GM06990 (cell line): ENCODE measurements at regions not wholly inside any gene's neighbourhood (a gene's known extent, or its start where the extent isn't known, plus 50 kb on each side); places are given as distances from the start of the nearest gene placed in this dataset.

Experiments used
- DNase-seq: peaks from one replicate; pipeline ENCODE4 v3.0.0-alpha.2; 2011; ENCODE audit not compliant: insufficient read length; ENCODE audit errors: extremely low read depth
- H3K27me3 ChIP-seq: replicated peaks from 2 replicates; pipeline ENCODE4 v1.6.0; 2011; ENCODE audit warnings: low read length; ENCODE audit not compliant: control insufficient read depth, insufficient read depth
- H3K36me3 ChIP-seq: 2 replicates; pipeline ENCODE4 v1.5.1; 2011; ENCODE audit warnings: low read length; ENCODE audit not compliant: control insufficient read depth, insufficient read depth
- H3K4me3 ChIP-seq: replicated peaks from 2 replicates; pipeline ENCODE4 v1.5.1; 2011; ENCODE audit warnings: low read depth, mild to moderate bottlenecking, control low read depth, low read length
- TF ChIP-seq, protein P1 (sequence below): IDR thresholded peaks from 2 replicates; pipeline ENCODE4 v1.5.1; 2011; ENCODE audit warnings: low read length, control low read depth, mild to moderate bottlenecking, inconsistent platforms; ENCODE audit not compliant: insufficient read depth, poor library complexity, severe bottlenecking

- H3K36me3 ChIP-seq, result no peaks in the 10 kb centered on the region
- TF ChIP-seq, protein P1, sequence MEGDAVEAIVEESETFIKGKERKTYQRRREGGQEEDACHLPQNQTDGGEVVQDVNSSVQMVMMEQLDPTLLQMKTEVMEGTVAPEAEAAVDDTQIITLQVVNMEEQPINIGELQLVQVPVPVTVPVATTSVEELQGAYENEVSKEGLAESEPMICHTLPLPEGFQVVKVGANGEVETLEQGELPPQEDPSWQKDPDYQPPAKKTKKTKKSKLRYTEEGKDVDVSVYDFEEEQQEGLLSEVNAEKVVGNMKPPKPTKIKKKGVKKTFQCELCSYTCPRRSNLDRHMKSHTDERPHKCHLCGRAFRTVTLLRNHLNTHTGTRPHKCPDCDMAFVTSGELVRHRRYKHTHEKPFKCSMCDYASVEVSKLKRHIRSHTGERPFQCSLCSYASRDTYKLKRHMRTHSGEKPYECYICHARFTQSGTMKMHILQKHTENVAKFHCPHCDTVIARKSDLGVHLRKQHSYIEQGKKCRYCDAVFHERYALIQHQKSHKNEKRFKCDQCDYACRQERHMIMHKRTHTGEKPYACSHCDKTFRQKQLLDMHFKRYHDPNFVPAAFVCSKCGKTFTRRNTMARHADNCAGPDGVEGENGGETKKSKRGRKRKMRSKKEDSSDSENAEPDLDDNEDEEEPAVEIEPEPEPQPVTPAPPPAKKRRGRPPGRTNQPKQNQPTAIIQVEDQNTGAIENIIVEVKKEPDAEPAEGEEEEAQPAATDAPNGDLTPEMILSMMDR, result peak; percentile 86
- no peak overlapping the region for H3K4me3 ChIP-seq
- H3K27me3 ChIP-seq, result no peaks in the 10 kb centered on the region; the same call in 1 of the 2 replicates
- DNase-seq, result peak; percentile 13
Observed at GRCh38 chr6:18990059-18990978, 603.2 kb downstream of the RNF144B start.

- no peaks in the 10 kb centered on the region for H3K27me3 ChIP-seq
- no peaks in the 10 kb centered on the region for H3K36me3 ChIP-seq
- DNase-seq, result peak; percentile 3
- TF ChIP-seq, protein P1, result peak; percentile 69
- no peak overlapping the region for H3K4me3 ChIP-seq
Observed at GRCh38 chr6:18997375-18997826, 610.3 kb downstream of the RNF144B start.

- no peaks in the 10 kb centered on the region for H3K27me3 ChIP-seq
- no peak for DNase-seq
- no peak overlapping the region for H3K4me3 ChIP-seq
- H3K36me3 ChIP-seq, result no peaks in the 10 kb centered on the region
- TF ChIP-seq, protein P1, result no peak
Observed at GRCh38 chr6:19002976-19003560, 615.9 kb downstream of the RNF144B start.

GRCh38 chr6:19004176-19004575 is 617.0 kb downstream of the RNF144B start:
- Histone ChIP-seq H3K36me3 (no peaks in the 10 kb centered on the region), H3K4me3 (no peak overlapping the region), H3K27me3 (no peaks in the 10 kb centered on the region)
- DNase-seq, result no peak
- TF ChIP-seq, protein P1, result no peak

- TF ChIP-seq, protein P1, result no peak
- Histone ChIP-seq H3K4me3 (no peak overlapping the region), H3K36me3 (no peaks in the 10 kb centered on the region), H3K27me3 (no peaks in the 10 kb centered on the region)
- no peak for DNase-seq
Observed at GRCh38 chr6:19009769-19010168, 622.6 kb downstream of the RNF144B start.
